Endothelial cell of umbilical vein (primary cell): ENCODE measurements at regions not wholly inside any gene's neighbourhood (a gene's known extent, or its start where the extent isn't known, plus 50 kb on each side); places are given as distances from the start of the nearest gene placed in this dataset.

Source experiments
- BruUV-seq: library from RNA; stranded (reverse); fragments of 400-500 nt; replicated peaks from 2 replicates; lab custom pipeline; 2021; lab: Mats Ljungman, UMichigan
- CTCF ChIA-PET: fragments of 300-600, 350-600 bp; sonication (Branson Sonifier 250); formaldehyde crosslinking; loops from one replicate; lab custom pipeline; 2021; ENCODE audit warnings: antibody characterized with exemption, inconsistent platforms; lab: Charles Lee
- POLR2A ChIA-PET: fragments of 300-600, 350-600 bp; sonication (Branson Sonifier 250); formaldehyde crosslinking; loops from one replicate; lab custom pipeline; 2021; ENCODE audit warnings: antibody characterized with exemption, inconsistent platforms; lab: Charles Lee
- DNase-seq: peaks from one replicate; pipeline ENCODE4 v3.0.0-alpha.2; 2011; ENCODE audit warnings: low read depth, low spot score
- FAIRE-seq: peaks from 2 replicates; lab custom pipeline; 2011; peaks lifted over from hg19 to GRCh38; lab: Jason Lieb, UNC
- H2AFZ ChIP-seq: 2 replicates; pipeline ENCODE4 v1.6.0; 2012; ENCODE audit warnings: low read depth, low read length, control low read depth, inconsistent platforms
- H3K27ac ChIP-seq: 2 replicates; pipeline ENCODE4 v1.5.1; 2011; ENCODE audit warnings: low read depth, mild to moderate bottlenecking, control low read depth, low read length, moderate library complexity; ENCODE audit not compliant: insufficient read depth
- H3K27me3 ChIP-seq, 2 experiments: 2 replicates each; pipeline versions ENCODE4 v1.6.0 to v1.6.1; 2011; ENCODE audit warnings: low read length in 2 of 2, mixed read lengths in 1 of 2; ENCODE audit not compliant: control insufficient read depth in 2 of 2, insufficient read depth in 2 of 2
- H3K36me3 ChIP-seq, 2 experiments: 2 replicates in 1 of 2; 3 replicates in 1 of 2; pipeline ENCODE4 v1.5.1; 2011; ENCODE audit warnings: low read length in 2 of 2, mild to moderate bottlenecking in 1 of 2, moderate library complexity in 1 of 2; ENCODE audit not compliant: control insufficient read depth in 2 of 2, insufficient read depth in 2 of 2; ENCODE audit errors: extremely low read depth in 1 of 2
- H3K4me1 ChIP-seq: 3 replicates; pipeline ENCODE4 v1.5.1; 2011; ENCODE audit warnings: mild to moderate bottlenecking, low read length; ENCODE audit not compliant: control insufficient read depth, insufficient read depth; ENCODE audit errors: extremely low read depth
- H3K4me2 ChIP-seq: 2 replicates; pipeline ENCODE4 v1.6.1; 2011; ENCODE audit warnings: low read length, control low read depth, mixed read lengths; ENCODE audit not compliant: insufficient read depth
- H3K4me3 ChIP-seq, 3 experiments: fragments of 200-600 bp in 1 of 3; sonication (generic), shearing (Covaris generic) in 1 of 3; replicated peaks in 1 of 3; 2 replicates each; pipeline ENCODE4 v1.5.1; 2011 to 2016; ENCODE audit warnings: control low read depth in 3 of 3, low read length in 3 of 3, mild to moderate bottlenecking in 2 of 3, inconsistent platforms in 1 of 3, low read depth in 1 of 3, moderate library complexity in 1 of 3; ENCODE audit not compliant: insufficient read depth in 1 of 3
- H3K79me2 ChIP-seq: 2 replicates; pipeline ENCODE4 v1.6.0; 2012; ENCODE audit warnings: low read length, inconsistent platforms; ENCODE audit not compliant: control insufficient read depth, insufficient read depth
- H3K9ac ChIP-seq: replicated peaks from 2 replicates; pipeline ENCODE3; 2011; ENCODE audit warnings: low read length, control low read depth; ENCODE audit not compliant: insufficient read depth; ENCODE audit errors: extremely low read depth
- H3K9me1 ChIP-seq: replicated peaks from 3 replicates; pipeline ENCODE4 v1.6.0; 2011; ENCODE audit warnings: mild to moderate bottlenecking, low read length; ENCODE audit not compliant: control insufficient read depth, insufficient read depth; ENCODE audit errors: extremely low read depth
- H3K9me3 ChIP-seq: replicated peaks from 2 replicates; pipeline ENCODE4 v1.5.1; 2012; ENCODE audit warnings: low read length, inconsistent platforms; ENCODE audit not compliant: control insufficient read depth, insufficient read depth
- H4K20me1 ChIP-seq: replicated peaks from 2 replicates; pipeline ENCODE3; 2011; ENCODE audit warnings: mild to moderate bottlenecking, low read length; ENCODE audit not compliant: control insufficient read depth, insufficient read depth; ENCODE audit errors: extremely low read depth
- CTCF ChIP-seq, 2 donors: IDR thresholded peaks; 1 replicate in 1 of 2; 2 replicates in 1 of 2; pipeline ENCODE4 v1.5.1; 2011; ENCODE audit warnings: low read length in 2 of 2, mild to moderate bottlenecking in 2 of 2, moderate library complexity in 2 of 2, control low read depth in 1 of 2, inconsistent platforms in 1 of 2, low read depth in 1 of 2; ENCODE audit not compliant: insufficient read depth in 1 of 2; ENCODE audit errors: extremely low read depth in 1 of 2
- EZH2 ChIP-seq: IDR thresholded peaks from 2 replicates; pipeline ENCODE4 v1.6.1; 2012; ENCODE audit warnings: borderline replicate concordance, low read depth, mild to moderate bottlenecking, moderate library complexity, low read length, inconsistent platforms; ENCODE audit not compliant: severe bottlenecking
- FOS ChIP-seq: IDR thresholded peaks from 2 replicates; pipeline ENCODE4 v1.6.1; 2011; ENCODE audit warnings: mild to moderate bottlenecking, low read length, moderate library complexity, borderline replicate concordance; ENCODE audit not compliant: insufficient read depth
- GATA2 ChIP-seq: IDR thresholded peaks from 2 replicates; pipeline ENCODE4 v1.7.0; 2011; ENCODE audit warnings: low read depth, mild to moderate bottlenecking, moderate library complexity, mixed read lengths, low read length; ENCODE audit not compliant: insufficient read length, insufficient read depth
- JUN ChIP-seq: IDR thresholded peaks from 2 replicates; pipeline ENCODE4 v1.6.1; 2011; ENCODE audit warnings: borderline replicate concordance, low read depth; ENCODE audit not compliant: insufficient read length, insufficient read depth
- MAX ChIP-seq: IDR thresholded peaks from 2 replicates; pipeline ENCODE4 v1.6.1; 2011; ENCODE audit not compliant: insufficient read depth, insufficient read length
- MYC ChIP-seq: IDR thresholded peaks from one replicate; pipeline ENCODE4 v1.6.1; 2011; ENCODE audit warnings: mild to moderate bottlenecking, low read depth, low read length
- POLR2A ChIP-seq: IDR thresholded peaks from 2 replicates; pipeline ENCODE4 v1.6.1; 2012; ENCODE audit warnings: low read depth, mild to moderate bottlenecking, control low read depth, low read length
- POLR2AphosphoS5 ChIP-seq: IDR thresholded peaks from 2 replicates; pipeline ENCODE4 v1.6.1; 2012; ENCODE audit warnings: low read depth, mild to moderate bottlenecking, control low read depth, low read length, moderate library complexity; ENCODE audit not compliant: insufficient read depth
- dilution Hi-C: fragments of 300-500 bp; cut with MboI; formaldehyde crosslinking; loops from one replicate; pipeline ENCODE4 v1.15.0; 2019; ENCODE audit warnings: low sequenced_read_pairs; ENCODE audit not compliant: extremely low pct_ligation_motif_present
- intact Hi-C: fragments of 100-400 bp; cut with micrococcal nuclease; formaldehyde crosslinking; loops from one replicate; pipeline ENCODE4 v1.10.0; 2022

- intact Hi-C loops = loop anchor here (5.0 kb wide), 3 partner anchors 171 to 309 kb away; partner anchors contain the start of gene FGGY
- H2AFZ ChIP-seq = no peak overlapping the region
- no peaks in the 10 kb centered on the region for H3K79me2 ChIP-seq
- H3K4me2 ChIP-seq = no peak overlapping the region
- DNase-seq (no peak), FAIRE-seq (no peak)
- H3K9me3 ChIP-seq = no peaks in the 10 kb centered on the region
- peaks cover 26% of the 10 kb centered on the region for H3K4me1 ChIP-seq
- H3K27ac ChIP-seq = no peak overlapping the region
- dilution Hi-C loops = no loop called here
- no peak overlapping the region for H3K9ac ChIP-seq
- H4K20me1 ChIP-seq = no peaks in the 10 kb centered on the region
- H3K9me1 ChIP-seq = no peaks in the 10 kb centered on the region
- no peak for TF ChIP-seq CTCF (IDR thresholded peaks at IDR 0.05; ENCODE audit: extremely low read depth in 1 of 2, insufficient read depth in 1 of 2, low read depth in 1 of 2, low read length in 2 of 2)
- TF ChIP-seq FOS = no peak
- no peak for TF ChIP-seq POLR2A
- TF ChIP-seq EZH2 = no peak
- no peak for TF ChIP-seq JUN
- TF ChIP-seq MYC = no peak
- TF ChIP-seq POLR2AphosphoS5 = no peak
- TF ChIP-seq MAX = no peak
- TF ChIP-seq GATA2 = no peak
- H3K4me3 ChIP-seq = no peak overlapping the region
- ChIA-PET CTCF (interaction anchor here (1.2 kb wide), 1 partner anchor 36 kb away, joined by 3 read pairs; no protein-coding TSS in a partner anchor), POLR2A (no interaction called here)
- BruUV-seq = no TSS peak
- no peaks in the 10 kb centered on the region for H3K36me3 ChIP-seq
- H3K27me3 ChIP-seq = no peaks in the 10 kb centered on the region
Observed at GRCh38 chr1:59126366-59126765, 170.5 kb upstream of the FGGY start.
